ENCODE measurements at regions not wholly inside any gene's neighbourhood (a gene's known extent, or its start where the extent isn't known, plus 50 kb on each side); places are given as distances from the start of the nearest gene placed in this dataset.

- Histone ChIP-seq H3K4me1 (ENCODE audit: insufficient read depth, low read length) (no peaks in the 10 kb centered on the region), H3K9ac (ENCODE audit: low read depth, low read length) (no peak overlapping the region), H3K36me3 (ENCODE audit: insufficient read depth, low read depth, low read length) (no peaks in the 10 kb centered on the region), H3K27ac (ENCODE audit: low read length) (no peak overlapping the region), H3K9me3 (ENCODE audit: insufficient read depth, low read depth, low read length) (no peaks in the 10 kb centered on the region), H3K4me3 (ENCODE audit: low read length) (no peak overlapping the region), H3K27me3 (ENCODE audit: insufficient read depth, low read length) (no peaks in the 10 kb centered on the region)
Observed at GRCh38 chr3:30343067-30343831, 263.2 kb upstream of the TGFBR2 start.

- no peak overlapping the region for H3K4me3 ChIP-seq (ENCODE audit: low read length)
- H3K4me1 ChIP-seq (ENCODE audit: insufficient read depth, low read length), result no peaks in the 10 kb centered on the region
- H3K27me3 ChIP-seq (ENCODE audit: insufficient read depth, low read length), result no peaks in the 10 kb centered on the region
- no peak overlapping the region for H3K27ac ChIP-seq (ENCODE audit: low read length)
- no peaks in the 10 kb centered on the region for H3K36me3 ChIP-seq (ENCODE audit: insufficient read depth, low read depth, low read length)
- H3K9me3 ChIP-seq (ENCODE audit: insufficient read depth, low read depth, low read length), result no peaks in the 10 kb centered on the region
- H3K9ac ChIP-seq (ENCODE audit: low read depth, low read length), result no peak overlapping the region
Observed at GRCh38 chr3:30343861-30344260, 262.5 kb upstream of the TGFBR2 start.

- Histone ChIP-seq H3K27ac (ENCODE audit: low read length) (no peak overlapping the region), H3K4me3 (ENCODE audit: low read length) (no peak overlapping the region), H3K36me3 (ENCODE audit: insufficient read depth, low read depth, low read length) (no peaks in the 10 kb centered on the region), H3K9me3 (ENCODE audit: insufficient read depth, low read depth, low read length) (no peaks in the 10 kb centered on the region), H3K9ac (ENCODE audit: low read depth, low read length) (no peak overlapping the region), H3K4me1 (ENCODE audit: insufficient read depth, low read length) (no peaks in the 10 kb centered on the region), H3K27me3 (ENCODE audit: insufficient read depth, low read length) (no peaks in the 10 kb centered on the region)
Observed at GRCh38 chr3:30344288-30344687, 262.1 kb upstream of the TGFBR2 start.

- Histone ChIP-seq H3K9me3 (ENCODE audit: insufficient read depth, low read depth, low read length) (no peaks in the 10 kb centered on the region), H3K4me3 (ENCODE audit: low read length) (no peak overlapping the region), H3K9ac (ENCODE audit: low read depth, low read length) (no peak overlapping the region), H3K27me3 (ENCODE audit: insufficient read depth, low read length) (no peaks in the 10 kb centered on the region), H3K36me3 (ENCODE audit: insufficient read depth, low read depth, low read length) (no peaks in the 10 kb centered on the region), H3K4me1 (ENCODE audit: insufficient read depth, low read length) (no peaks in the 10 kb centered on the region), H3K27ac (ENCODE audit: low read length) (no peak overlapping the region)
Observed at GRCh38 chr3:30346933-30347320, 259.5 kb upstream of the TGFBR2 start.

GRCh38 chr3:30347679-30348216 is 258.7 kb upstream of the TGFBR2 start:
- H3K4me3 ChIP-seq (ENCODE audit: low read length), result no peak overlapping the region
- no peaks in the 10 kb centered on the region for H3K36me3 ChIP-seq (ENCODE audit: insufficient read depth, low read depth, low read length)
- no peaks in the 10 kb centered on the region for H3K9me3 ChIP-seq (ENCODE audit: insufficient read depth, low read depth, low read length)
- no peaks in the 10 kb centered on the region for H3K4me1 ChIP-seq (ENCODE audit: insufficient read depth, low read length)
- no peaks in the 10 kb centered on the region for H3K27me3 ChIP-seq (ENCODE audit: insufficient read depth, low read length)
- H3K27ac ChIP-seq (ENCODE audit: low read length), result no peak overlapping the region
- no peak overlapping the region for H3K9ac ChIP-seq (ENCODE audit: low read depth, low read length)

GRCh38 chr3:30349507-30349906 is 256.9 kb upstream of the TGFBR2 start:
- no peak overlapping the region for H3K27ac ChIP-seq (ENCODE audit: low read length)
- H3K4me1 ChIP-seq (ENCODE audit: insufficient read depth, low read length), result no peaks in the 10 kb centered on the region
- no peaks in the 10 kb centered on the region for H3K36me3 ChIP-seq (ENCODE audit: insufficient read depth, low read depth, low read length)
- H3K4me3 ChIP-seq (ENCODE audit: low read length), result no peak overlapping the region
- H3K27me3 ChIP-seq (ENCODE audit: insufficient read depth, low read length), result no peaks in the 10 kb centered on the region
- H3K9me3 ChIP-seq (ENCODE audit: insufficient read depth, low read depth, low read length), result no peaks in the 10 kb centered on the region
- H3K9ac ChIP-seq (ENCODE audit: low read depth, low read length), result no peak overlapping the region

GRCh38 chr3:30350011-30350410 is 256.4 kb upstream of the TGFBR2 start:
- Histone ChIP-seq H3K27me3 (ENCODE audit: insufficient read depth, low read length) (no peaks in the 10 kb centered on the region), H3K9ac (ENCODE audit: low read depth, low read length) (no peak overlapping the region), H3K9me3 (ENCODE audit: insufficient read depth, low read depth, low read length) (no peaks in the 10 kb centered on the region), H3K4me3 (ENCODE audit: low read length) (no peak overlapping the region), H3K4me1 (ENCODE audit: insufficient read depth, low read length) (no peaks in the 10 kb centered on the region), H3K27ac (ENCODE audit: low read length) (no peak overlapping the region), H3K36me3 (ENCODE audit: insufficient read depth, low read depth, low read length) (no peaks in the 10 kb centered on the region)

GRCh38 chr3:30350901-30351300 is 255.5 kb upstream of the TGFBR2 start:
- peaks cover 3% of the 10 kb centered on the region; the same call in 1 of the 2 replicates for H3K4me1 ChIP-seq (ENCODE audit: insufficient read depth, low read length)
- no peaks in the 10 kb centered on the region for H3K9me3 ChIP-seq (ENCODE audit: insufficient read depth, low read depth, low read length)
- no peaks in the 10 kb centered on the region for H3K27me3 ChIP-seq (ENCODE audit: insufficient read depth, low read length)
- no peak overlapping the region for H3K4me3 ChIP-seq (ENCODE audit: low read length)
- H3K9ac ChIP-seq (ENCODE audit: low read depth, low read length), result no peak overlapping the region
- no peaks in the 10 kb centered on the region for H3K36me3 ChIP-seq (ENCODE audit: insufficient read depth, low read depth, low read length)
- no peak overlapping the region for H3K27ac ChIP-seq (ENCODE audit: low read length)

- H3K36me3 ChIP-seq (ENCODE audit: insufficient read depth, low read depth, low read length), result no peaks in the 10 kb centered on the region
- no peak overlapping the region for H3K27ac ChIP-seq (ENCODE audit: low read length)
Observed at GRCh38 chr3:30352410-30353318, 253.7 kb upstream of the TGFBR2 start.

GRCh38 chr3:30353711-30354467 is 252.5 kb upstream of the TGFBR2 start:
- H3K4me1 ChIP-seq (ENCODE audit: insufficient read depth, low read length), result peaks cover 3% of the 10 kb centered on the region; the same call in 1 of the 2 replicates
- H3K36me3 ChIP-seq (ENCODE audit: insufficient read depth, low read depth, low read length), result no peaks in the 10 kb centered on the region
- H3K27me3 ChIP-seq (ENCODE audit: insufficient read depth, low read length), result no peaks in the 10 kb centered on the region
- H3K27ac ChIP-seq (ENCODE audit: low read length), result no peak overlapping the region
- H3K9ac ChIP-seq (ENCODE audit: low read depth, low read length), result no peak overlapping the region
- H3K9me3 ChIP-seq (ENCODE audit: insufficient read depth, low read depth, low read length), result no peaks in the 10 kb centered on the region
- no peak overlapping the region for H3K4me3 ChIP-seq (ENCODE audit: low read length)

More at GRCh38 chr3:30352410-30353318, 253.7 kb upstream of the TGFBR2 start:
- no peak overlapping the region for H3K4me3 ChIP-seq (ENCODE audit: low read length)
- H3K27me3 ChIP-seq (ENCODE audit: insufficient read depth, low read length), result no peaks in the 10 kb centered on the region
- peaks cover 3% of the 10 kb centered on the region; the same call in 1 of the 2 replicates for H3K4me1 ChIP-seq (ENCODE audit: insufficient read depth, low read length)
- H3K9me3 ChIP-seq (ENCODE audit: insufficient read depth, low read depth, low read length), result no peaks in the 10 kb centered on the region
- no peak overlapping the region for H3K9ac ChIP-seq (ENCODE audit: low read depth, low read length)

GRCh38 chr3:30354513-30354912 is 251.9 kb upstream of the TGFBR2 start:
- Histone ChIP-seq H3K9ac (ENCODE audit: low read depth, low read length) (no peak overlapping the region), H3K4me3 (ENCODE audit: low read length) (no peak overlapping the region), H3K4me1 (ENCODE audit: insufficient read depth, low read length) (peaks cover 3% of the 10 kb centered on the region; the same call in 1 of the 2 replicates), H3K27ac (ENCODE audit: low read length) (no peak overlapping the region), H3K36me3 (ENCODE audit: insufficient read depth, low read depth, low read length) (no peaks in the 10 kb centered on the region), H3K9me3 (ENCODE audit: insufficient read depth, low read depth, low read length) (no peaks in the 10 kb centered on the region), H3K27me3 (ENCODE audit: insufficient read depth, low read length) (no peaks in the 10 kb centered on the region)
